NCI-H526 (cell line): ENCODE measurements at regions not wholly inside any gene's neighbourhood (a gene's known extent, or its start where the extent isn't known, plus 50 kb on each side); places are given as distances from the start of the nearest gene placed in this dataset.

ENCODE experiments used
- DNase-seq, 2 experiments: peaks; one replicate each; lab custom pipeline; 2025; lab: John Stamatoyannopoulos, UW

DNA sequence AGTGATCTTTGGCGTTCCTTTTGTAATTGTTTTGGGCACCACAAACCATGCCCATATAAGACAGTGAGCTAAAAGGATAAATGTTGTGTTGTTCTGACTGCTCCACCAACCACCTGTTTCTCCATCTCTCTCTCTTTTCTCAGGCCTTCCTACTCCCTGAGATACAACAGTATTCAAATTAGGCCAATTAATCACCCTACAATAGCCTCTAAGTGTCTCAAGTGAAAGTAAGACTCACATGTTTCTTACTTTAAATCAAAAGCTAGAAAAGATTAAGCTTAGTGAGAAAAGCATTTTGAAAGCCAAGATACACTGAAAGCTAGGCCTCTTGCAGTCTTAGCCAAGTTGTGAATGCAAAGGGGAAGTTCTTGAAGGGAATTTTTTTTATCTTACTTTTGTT, 268.8 kb upstream of the NREP start:
- no peak for DNase-seq

DNA sequence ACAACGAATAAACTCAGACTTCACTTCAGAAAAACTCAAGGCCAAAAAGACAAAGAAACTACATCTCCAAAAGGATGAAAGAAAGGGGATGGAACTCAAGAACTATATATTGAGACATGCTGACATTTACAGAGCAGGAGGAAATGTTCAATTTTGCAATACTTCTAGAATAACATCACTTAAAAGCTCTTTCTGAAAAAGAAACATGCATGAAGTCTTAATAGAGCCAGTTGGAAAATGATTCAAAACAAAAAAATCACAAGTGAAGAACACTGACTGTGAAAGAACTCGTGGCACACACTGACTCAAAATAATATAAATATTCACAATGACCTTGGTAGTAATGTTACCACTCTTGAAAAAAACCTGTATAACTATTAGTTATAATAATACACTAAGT, 267.8 kb upstream of the NREP start:
- no peak for DNase-seq

DNA sequence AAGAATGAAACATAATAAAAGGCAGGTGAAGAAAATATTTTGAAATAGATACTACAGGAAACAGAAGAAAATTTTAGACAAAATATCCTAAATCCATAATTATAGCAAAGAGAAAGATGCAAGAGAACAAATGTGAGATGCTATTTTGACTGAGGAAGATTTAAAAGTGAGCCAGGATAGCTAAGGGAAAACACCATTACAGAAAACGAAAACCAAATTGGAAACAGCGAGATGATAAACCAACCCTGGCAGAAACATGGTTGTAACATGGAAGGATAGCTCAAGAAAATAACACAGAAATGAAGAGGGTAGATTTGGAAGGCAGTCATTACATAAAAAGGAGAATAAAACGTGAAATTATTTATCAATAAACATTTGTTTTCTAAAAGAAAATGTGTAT, 267.2 kb upstream of the NREP start:
- DNase-seq: no peak

DNA sequence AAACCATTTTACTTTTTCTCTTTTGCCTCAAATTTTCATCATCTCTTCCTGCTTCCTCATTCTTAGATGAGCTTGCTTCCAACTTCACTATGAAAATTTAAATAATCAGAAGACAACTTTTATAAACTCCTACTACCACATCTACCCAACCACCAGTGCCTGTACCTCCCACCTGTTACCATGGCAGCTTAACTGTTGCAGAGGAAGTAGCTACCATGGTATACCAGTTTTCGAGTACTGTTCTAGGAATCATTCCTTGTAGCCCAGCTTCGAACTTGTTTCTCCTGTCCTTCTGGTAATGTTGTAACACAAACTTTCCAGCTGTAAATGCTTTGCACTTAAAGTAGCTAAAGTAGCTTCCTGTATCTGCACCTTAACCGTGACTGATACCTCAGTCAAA, 266.8 kb upstream of the NREP start:
- no peak for DNase-seq

DNA sequence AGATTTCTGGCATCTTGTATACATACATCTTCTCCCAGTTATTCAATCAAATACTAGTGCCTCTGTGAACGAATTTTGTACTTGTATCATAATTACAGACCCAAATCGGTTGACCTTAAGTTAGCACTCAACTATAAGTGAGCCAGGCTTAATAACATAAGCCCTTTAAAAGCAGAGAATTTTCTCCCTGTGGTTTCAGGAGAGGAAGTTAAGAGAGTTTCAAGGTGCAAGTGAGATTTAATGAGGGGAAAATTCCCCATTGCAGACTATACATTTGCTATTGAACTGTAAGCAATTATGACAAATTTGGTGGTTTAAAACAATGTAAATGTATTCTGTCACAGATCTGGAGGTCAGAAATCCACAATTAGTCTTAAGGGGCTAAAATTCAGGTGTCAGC, 261.9 kb upstream of the NREP start:
- DNase-seq: no peak

DNA sequence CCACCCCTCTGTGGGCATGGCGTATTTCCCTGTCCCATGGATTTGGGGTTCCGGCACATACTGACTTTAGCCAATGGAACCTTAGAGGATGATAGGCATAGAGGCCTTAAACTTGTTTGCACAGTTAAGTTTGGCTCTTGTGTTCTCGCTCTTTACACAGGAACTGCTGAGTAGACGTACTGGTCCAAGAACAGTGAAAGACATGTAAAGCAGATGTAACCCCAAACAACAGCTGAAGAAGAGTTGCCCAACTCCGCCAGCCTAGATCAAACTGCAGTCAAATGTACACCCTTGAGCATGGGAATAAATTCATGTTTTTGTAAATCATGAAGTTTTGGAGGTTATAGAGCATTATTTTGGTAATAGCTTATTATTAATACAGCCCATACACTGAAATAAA, 260.0 kb upstream of the NREP start:
- DNase-seq: no peak

DNA sequence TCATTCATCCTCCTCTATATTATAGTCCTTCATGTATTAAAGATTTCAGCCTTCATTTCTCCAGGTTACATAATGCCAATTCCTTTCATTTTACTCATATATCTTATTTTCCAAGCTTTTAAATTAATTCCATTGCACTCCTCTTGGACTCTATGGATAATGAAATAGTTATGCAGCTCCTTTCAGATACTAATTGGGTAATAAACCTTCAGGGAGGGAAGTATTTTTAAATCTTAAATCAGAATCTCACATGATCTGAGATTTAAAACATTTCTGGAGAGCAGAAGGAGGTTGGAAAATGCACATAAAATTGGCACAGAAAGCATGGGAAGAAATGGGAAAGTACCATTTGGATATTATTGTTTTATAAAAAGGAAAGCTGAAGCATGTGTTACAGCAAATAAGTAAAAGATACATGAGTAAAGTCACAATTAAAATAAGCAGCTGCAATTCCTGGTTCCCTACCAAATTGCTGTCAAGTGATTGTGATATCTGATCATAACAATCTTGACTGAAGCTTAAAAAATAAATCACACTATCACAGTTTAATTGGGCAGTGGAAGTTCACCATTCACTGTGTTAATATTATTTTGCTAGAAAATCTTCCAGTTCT, 257.9 kb upstream of the NREP start:
- no peak for DNase-seq

DNA sequence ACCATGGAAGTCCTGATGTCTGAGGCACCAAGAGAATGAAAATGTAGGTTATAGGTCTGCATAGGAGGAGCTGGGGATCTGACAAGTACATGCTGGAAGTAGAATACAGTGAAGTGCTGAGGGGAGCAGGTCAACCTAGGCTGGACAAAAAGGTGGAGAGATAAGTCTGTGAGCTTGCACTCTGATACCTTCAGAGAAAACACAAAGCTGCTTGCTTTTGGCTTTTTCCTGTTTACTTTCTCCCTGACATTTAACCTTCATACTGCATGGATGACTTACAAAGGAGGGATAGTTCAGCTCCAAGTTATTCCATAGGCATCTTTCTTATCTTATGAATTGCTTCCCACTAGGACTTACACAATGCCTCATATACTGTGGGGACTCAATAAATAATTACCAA, 256.7 kb upstream of the NREP start:
- no peak for DNase-seq

DNA sequence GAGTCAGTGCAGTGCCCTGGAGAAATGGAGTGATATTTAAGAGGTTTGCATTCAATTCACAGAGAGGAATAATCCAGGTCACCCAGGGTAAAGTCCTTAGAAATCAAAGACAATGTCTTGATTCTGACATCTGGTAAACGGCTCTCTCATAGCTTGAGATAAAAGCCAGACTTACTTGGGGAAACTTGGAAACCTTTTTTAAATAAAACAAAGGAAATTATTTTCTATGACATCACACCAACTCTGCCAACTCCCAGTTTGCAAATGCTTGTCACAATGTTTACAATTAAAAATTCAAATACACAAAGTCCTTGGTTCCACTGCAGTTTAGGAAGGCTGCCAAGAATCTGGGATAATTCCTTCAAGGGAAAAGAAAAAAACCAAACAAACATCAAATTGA, 255.1 kb upstream of the NREP start:
- no peak for DNase-seq

DNA sequence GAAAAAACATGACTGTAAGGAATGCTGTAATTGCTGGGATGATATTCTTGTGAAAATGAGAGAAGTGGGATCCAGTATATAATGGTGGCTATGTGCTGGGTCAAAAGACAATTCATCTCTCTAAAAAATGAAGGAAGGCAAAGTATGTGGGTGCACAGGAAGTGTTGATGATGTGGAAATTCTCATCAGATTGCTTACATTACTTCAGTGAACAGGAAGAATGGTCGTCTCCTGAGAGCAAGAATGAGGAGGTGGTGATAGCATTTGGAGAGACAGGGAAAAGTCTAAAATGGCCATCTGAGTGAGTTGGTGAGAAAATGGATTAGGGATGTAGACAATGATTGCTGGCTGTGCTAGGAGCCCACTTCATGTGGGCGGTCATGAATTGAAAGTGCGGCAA, 253.5 kb upstream of the NREP start:
- DNase-seq: no peak

DNA sequence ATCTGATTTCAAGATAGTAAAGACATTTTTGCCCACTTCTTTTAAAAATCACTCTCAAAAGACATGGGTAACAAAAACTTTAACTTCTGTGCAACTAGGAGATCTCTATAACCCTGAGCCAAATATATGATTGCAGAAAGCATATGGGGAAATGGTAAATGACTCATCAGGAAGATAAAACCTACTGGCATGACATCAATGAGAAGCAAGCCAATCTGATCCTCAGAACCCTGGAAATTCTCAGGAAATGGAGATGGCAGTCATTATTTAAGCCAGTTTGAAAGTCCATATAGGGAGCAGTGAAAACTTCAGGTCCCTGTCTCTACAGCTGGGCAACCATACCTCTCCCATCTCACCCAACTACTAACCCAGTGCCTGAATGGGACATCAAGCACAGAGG, 249.7 kb upstream of the NREP start:
- DNase-seq: no peak

DNA sequence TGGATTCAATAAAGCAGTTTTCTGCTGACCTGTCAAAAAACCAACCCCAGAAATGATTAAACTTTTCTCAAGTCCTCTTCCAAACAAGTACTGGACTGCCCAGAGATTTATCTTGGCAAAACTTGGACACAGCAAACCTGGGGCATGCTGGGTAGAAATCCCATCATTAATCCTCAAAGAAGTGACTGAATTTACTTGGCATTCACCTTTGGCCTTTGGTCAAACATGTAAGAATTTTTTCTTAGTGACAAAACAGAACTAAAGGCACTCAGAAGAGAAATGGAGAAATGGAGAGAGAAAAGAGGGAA, 248.6 kb upstream of the NREP start:
- DNase-seq: no peak

DNA sequence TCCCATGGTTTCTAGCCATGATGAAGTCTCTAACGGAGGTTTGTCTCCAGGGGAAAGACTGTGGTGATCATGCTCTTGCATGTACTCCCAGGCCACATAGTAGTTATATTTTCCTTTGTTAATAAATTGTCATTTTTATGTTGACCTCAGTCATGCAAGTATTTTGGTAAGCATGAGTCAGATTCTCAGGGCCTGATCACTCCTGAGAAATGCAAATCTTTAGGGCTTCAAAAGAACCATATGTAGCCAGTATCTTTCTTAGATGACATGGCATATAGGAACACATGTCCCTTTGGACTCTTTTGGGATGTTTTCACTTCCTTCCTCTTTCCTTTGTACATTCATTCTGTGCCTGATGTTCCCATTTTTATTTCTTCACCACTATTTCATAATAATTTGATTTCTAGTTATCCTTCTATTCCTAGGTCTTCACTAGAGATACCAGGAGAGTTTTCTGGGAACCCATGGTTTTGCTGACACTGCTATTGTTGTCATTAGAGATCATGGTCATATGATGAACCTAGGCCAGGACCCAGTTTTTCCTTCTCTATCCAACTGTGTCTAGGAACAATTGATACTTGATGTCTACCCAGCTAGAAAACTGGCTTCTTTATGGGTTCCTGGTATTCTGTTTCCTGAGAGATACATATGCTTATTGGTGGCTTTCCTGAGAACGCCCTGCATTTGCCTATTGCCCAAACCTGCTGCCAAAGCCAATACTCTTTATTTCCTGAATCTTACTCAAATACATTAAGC, 248.1 kb upstream of the NREP start:
- no peak for DNase-seq

DNA sequence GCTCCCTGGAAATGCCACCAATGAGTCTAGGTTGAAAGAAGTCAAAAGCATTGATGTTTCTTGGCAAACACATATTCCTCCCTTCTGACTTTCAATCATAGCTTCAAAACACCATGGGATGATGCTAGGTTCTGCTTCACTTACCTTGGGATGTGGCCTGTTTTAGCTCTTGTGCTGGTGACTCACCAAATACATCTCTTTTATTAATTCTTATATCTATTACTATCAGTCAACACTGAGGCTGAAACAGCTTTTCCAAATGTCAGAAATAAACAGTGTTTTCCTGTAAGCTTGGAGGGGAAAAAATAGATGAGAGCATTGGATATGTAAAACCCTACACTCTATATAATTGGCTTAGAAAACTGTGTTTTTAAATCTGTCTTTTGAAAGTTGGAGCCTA, 245.4 kb upstream of the NREP start:
- DNase-seq: no peak

DNA sequence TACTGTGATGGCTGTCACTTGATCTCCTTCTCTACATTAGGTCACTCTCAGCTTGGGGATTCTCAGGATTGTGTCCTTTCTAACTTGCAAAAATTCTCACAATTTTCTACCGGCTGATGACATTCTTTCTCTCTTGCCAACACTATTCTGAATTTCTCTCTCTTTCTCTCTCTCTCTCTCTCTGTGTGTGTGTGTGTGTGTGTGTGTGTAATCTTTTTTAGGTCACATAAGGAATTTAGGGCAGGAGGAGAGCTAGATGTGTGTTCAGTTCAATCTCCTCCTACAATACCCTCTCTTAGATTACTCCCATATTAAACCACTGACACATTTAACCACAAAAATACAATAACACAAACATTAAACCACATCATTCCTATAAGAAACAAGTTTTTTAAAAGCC, 242.3 kb upstream of the NREP start:
- no peak for DNase-seq

DNA sequence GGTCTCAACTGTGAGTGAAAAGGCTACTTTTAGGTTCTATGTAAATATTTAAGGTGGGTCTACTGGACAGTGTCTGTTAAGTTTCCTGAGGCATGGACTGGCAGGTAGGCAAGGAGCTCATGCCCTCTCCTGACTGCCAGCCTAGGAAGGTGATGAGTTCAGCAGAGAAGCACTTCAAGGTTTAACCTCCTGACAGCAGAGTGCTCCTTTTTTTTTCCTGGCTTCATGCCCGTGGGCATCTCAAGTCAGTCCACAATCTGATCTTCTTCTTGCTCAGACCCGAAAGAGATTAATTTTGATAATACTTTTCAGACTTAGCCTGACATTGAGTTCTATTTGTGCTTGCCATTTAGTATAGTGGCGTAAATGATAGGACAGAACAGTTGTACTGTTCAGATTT, 241.9 kb upstream of the NREP start:
- no peak for DNase-seq

DNA sequence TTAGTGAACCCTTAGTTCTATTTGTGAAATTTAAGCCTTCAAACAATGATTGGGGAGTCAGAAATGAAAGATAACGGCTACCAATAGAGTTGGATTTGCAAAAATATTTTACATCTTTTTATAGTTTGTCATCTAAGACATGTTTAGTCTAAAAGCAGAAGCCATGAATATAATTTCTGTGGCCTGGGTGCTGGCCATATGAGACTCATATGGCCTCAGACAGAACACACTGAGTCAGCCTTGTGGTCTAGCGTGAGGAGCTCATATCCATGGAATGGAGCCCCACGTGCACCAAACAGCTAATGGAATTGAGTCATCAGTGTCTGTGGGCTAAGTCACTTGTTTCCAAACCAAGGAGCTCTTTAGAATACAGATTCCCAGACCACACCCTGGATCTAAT, 240.7 kb upstream of the NREP start:
- DNase-seq: no peak

DNA sequence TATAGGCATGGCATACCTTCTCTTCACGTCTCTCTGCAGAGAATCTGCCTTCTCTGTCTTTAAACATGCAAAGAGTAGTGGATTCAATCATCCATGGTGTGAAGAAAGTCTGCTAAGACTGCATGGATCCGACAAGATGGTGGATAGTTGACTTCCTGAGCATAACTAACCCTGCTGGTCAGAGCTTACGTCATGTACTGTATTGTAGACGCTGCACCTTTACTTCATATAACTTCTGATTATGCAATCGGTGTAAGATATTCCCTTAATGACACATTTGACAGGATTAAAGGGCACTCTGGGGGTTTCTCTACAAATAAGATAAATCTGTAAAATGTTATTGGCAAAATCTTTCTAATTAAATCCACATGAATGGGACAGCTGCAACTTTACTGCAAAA, 240.3 kb upstream of the NREP start:
- DNase-seq: no peak

DNA sequence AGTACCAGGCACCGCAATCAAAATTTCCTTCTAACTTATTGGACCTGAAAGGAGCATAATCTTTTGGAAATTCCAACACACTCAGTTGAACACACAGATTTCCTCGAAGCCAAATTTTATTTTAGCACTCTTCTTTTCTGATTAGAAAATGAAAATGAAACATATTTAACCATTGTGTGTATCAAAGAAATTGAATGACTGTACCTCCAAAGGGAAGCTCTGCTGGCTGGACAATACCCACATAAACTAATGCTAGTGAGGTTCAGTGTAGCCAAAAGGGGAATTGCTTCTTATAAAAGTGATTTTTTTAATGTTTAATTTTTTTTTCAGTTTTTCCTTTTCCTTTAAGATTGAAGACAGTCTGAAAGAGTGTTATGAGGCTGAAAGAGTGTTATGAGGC, 239.6 kb upstream of the NREP start:
- DNase-seq: no peak

DNA sequence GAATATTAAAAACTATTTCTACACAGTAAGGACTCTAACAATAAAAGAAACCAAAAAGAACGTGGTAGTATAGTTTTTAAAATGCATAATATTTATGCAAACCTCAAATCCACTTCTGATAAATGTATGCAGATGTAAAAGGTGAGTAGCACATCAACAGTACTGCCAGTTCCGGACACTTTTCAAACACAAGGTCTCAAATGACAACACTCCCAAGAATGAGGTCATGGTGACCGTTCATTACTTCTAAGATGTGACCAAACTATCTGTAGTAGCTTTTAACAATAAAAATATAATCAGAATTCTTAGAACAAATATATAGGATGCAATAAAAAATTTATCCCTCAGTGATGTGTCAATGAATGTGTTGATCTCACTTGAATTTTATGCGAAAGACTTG, 238.7 kb upstream of the NREP start:
- DNase-seq: no peak

DNA sequence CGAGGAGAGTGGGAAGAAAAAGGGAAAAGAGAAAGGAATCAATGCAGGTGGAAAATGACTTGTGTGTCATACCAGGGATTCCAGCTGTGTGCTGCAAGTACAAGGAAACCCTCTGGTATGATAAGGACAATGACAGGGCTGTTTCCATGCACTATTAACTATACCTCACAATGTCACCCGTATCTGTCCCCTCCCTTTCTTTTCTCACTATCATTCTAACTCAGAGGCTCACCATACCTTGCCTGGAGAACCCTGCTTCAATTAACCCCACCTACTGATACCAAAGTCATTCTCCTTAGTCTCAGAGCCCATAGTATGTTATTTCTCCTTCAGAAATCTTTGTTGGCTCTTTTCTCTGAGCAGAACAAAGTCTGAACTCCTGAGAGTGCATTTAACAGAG, 236.2 kb upstream of the NREP start:
- DNase-seq: no peak

DNA sequence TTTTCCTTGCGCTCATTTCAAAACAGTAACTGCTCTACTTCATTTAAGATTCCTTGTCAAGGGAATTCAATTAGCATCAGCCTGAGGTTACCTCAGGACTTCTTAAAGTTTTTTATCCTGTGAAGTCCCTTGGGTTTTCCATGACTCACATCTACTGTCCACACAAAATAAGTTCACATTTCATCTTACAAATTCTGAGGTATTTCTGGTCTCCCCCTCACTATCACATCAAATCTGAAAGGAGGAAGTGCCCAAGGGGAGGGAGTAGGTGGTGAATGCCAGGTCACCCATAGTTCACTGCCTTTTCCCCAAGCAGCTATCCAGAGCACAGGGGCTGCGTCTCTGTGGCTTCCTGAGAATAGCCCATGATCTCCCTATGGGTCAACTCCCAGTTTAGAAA, 227.1 kb upstream of the NREP start:
- no peak for DNase-seq

DNA sequence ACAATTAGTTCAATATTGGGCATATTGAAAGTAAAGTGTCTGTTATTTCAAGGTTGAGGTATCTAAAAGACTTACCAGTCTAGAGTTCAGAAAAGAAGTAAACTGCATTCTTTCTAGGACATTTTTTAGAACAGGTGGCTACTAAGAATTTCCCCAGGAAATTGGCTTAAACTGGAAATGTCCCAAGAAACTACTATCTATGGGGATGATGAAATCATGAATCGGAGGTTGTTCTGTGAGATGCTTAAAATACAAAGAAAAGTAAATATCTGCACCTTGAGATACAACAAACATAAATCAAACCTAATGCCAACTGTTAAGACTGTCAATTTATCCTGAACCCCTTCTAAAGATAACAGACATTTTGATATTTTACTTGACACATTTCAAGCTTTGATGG, 226.5 kb upstream of the NREP start:
- no peak for DNase-seq

DNA sequence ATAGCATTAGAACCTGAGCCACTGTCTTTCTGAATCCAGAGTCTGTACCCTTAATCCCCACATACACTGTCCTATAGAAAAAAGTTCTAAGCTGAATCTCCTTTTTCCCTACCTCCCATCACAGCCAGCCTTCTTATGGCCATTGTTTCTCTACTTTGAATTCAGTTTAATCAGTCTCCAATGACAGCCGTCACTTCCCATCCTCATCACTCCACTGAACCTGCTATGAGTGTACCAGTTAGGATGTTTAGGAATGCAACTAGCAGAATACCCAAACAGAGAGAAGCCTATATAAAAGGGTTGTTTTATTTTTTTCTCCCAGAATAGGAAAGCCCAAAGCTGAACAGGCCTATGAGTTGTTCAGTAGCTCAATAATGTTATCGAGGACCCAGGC, 220.4 kb upstream of the NREP start:
- no peak for DNase-seq
